A549 (cell line): ENCODE measurements at regions not wholly inside any gene's neighbourhood (a gene's known extent, or its start where the extent isn't known, plus 50 kb on each side); places are given as distances from the start of the nearest gene placed in this dataset.

Experiments used
- ATAC-seq, 2 experiments: fragments of 200-7000 bp in 1 of 2; fragments of >200 bp in 1 of 2; cut with Nextera tagmentation in 1 of 2; cut with Tn5 transposase in 1 of 2; 3 replicates each; pipeline versions ENCODE4 v1.8.0 to v1.9.1; 2018 to 2020; ENCODE audit warnings: mild to moderate bottlenecking in 1 of 2, moderate library complexity in 1 of 2
- CTCF ChIA-PET: fragments of 300-600 bp; sonication (Branson Sonifier 250); formaldehyde crosslinking; extraction: SDS; loops from one replicate; lab custom pipeline; 2021; ENCODE audit warnings: antibody characterized with exemption, inconsistent platforms; lab: Yijun Ruan, JAX
- POLR2A ChIA-PET: fragments of 350-600 bp; formaldehyde crosslinking; extraction: SDS; loops from one replicate; lab custom pipeline; 2021; ENCODE audit warnings: antibody characterized with exemption, inconsistent platforms; lab: Yijun Ruan, JAX
- DNase-seq, 2 experiments: peaks; one replicate each; pipeline versions ENCODE4 v3.0.0 to v3.0.0-alpha.2; 2011 to 2016; ENCODE audit warnings: low read depth in 1 of 2, low spot score in 1 of 2
- FAIRE-seq: peaks from 2 replicates; lab custom pipeline; 2011; peaks lifted over from hg19 to GRCh38; lab: Jason Lieb, UNC
- H3K27ac ChIP-seq, 2 experiments: fragments of >200 bp; sonication (Bioruptor Twin); formaldehyde crosslinking; 3 replicates each; pipeline ENCODE4 v1.5.1; 2016 to 2017
- H3K4me1 ChIP-seq: fragments of >200 bp; sonication (Bioruptor Twin); formaldehyde crosslinking; 3 replicates; pipeline ENCODE4 v1.6.1; 2016
- H3K4me2 ChIP-seq: fragments of >200 bp; sonication (Bioruptor Twin); formaldehyde crosslinking; 3 replicates; pipeline ENCODE4 v1.6.1; 2016
- H3K4me3 ChIP-seq: fragments of >200 bp; sonication (Bioruptor Twin); formaldehyde crosslinking; 3 replicates; pipeline ENCODE4 v1.5.1; 2016
- H3K9me3 ChIP-seq: fragments of >200 bp; sonication (Bioruptor Twin); formaldehyde crosslinking; 3 replicates; pipeline ENCODE4 v1.6.1; 2016
- BCL3 ChIP-seq: fragments of >200 bp; sonication (Bioruptor Twin); formaldehyde crosslinking; IDR thresholded peaks from 3 replicates; pipeline ENCODE4 v1.6.1; 2016
- BHLHE40 ChIP-seq: IDR thresholded peaks from 2 replicates; pipeline ENCODE4 v1.6.1; 2012; ENCODE audit warnings: low read depth, low read length, inconsistent platforms
- CBX2 ChIP-seq: fragments of 200-600 bp; sonication (generic); IDR thresholded peaks from 2 replicates; pipeline ENCODE4 v1.6.1; 2016; ENCODE audit warnings: low read depth, mild to moderate bottlenecking, borderline replicate concordance
- CBX8 ChIP-seq: fragments of 200-600 bp; sonication (generic); IDR thresholded peaks from 2 replicates; pipeline ENCODE4 v1.6.1; 2016
- CEBPB ChIP-seq, 2 experiments: fragments of >200 bp in 1 of 2; sonication (Bioruptor Twin) in 1 of 2; formaldehyde crosslinking in 1 of 2; IDR thresholded peaks; 2 replicates each; pipeline ENCODE4 v1.6.1; 2012 to 2016
- CHD2 ChIP-seq: fragments of 150-350 bp; IDR thresholded peaks from 2 replicates; pipeline ENCODE4 v1.6.1; 2014; ENCODE audit warnings: low read length; ENCODE audit not compliant: partially characterized antibody
- EHF ChIP-seq: fragments of 250-450 bp; sonication (Bioruptor Pico); IDR thresholded peaks from 2 replicates; pipeline ENCODE4 v1.5.0; 2020; ENCODE audit warnings: mild to moderate bottlenecking
- ELK1 ChIP-seq: fragments of 150-350 bp; IDR thresholded peaks from 2 replicates; pipeline ENCODE4 v1.6.1; 2014; ENCODE audit warnings: low read depth, mild to moderate bottlenecking, low read length
- FOSL2 ChIP-seq, 2 experiments: fragments of 450-650 bp in 1 of 2; fragments of >200 bp in 1 of 2; sonication (Bioruptor Twin) in 1 of 2; formaldehyde crosslinking; IDR thresholded peaks; 2 replicates each; pipeline versions ENCODE4 v1.5.0 to v1.6.1; 2016 to 2020; ENCODE audit warnings: mild to moderate bottlenecking in 1 of 2, moderate library complexity in 1 of 2
- HDAC2 ChIP-seq: fragments of 200-600 bp; sonication (generic); IDR thresholded peaks from 2 replicates; pipeline ENCODE4 v1.6.1; 2016
- HES2 ChIP-seq: fragments of >200 bp; sonication (Bioruptor Twin); formaldehyde crosslinking; IDR thresholded peaks from 2 replicates; pipeline ENCODE4 v1.6.1; 2016
- HEYL ChIP-seq: fragments of 250-450 bp; sonication (Bioruptor Pico); IDR thresholded peaks from 2 replicates; pipeline ENCODE4 v1.8.0; 2021; ENCODE audit warnings: mild to moderate bottlenecking, moderate library complexity
- HOXB13 ChIP-seq: fragments of 250-450 bp; sonication (Bioruptor Pico); IDR thresholded peaks from 2 replicates; pipeline ENCODE4 v1.5.0; 2020; ENCODE audit warnings: low read depth, mild to moderate bottlenecking, moderate library complexity
- KDM1A ChIP-seq: fragments of 200-600 bp; sonication (generic); IDR thresholded peaks from 2 replicates; pipeline ENCODE4 v1.6.1; 2016; ENCODE audit warnings: low read depth, mild to moderate bottlenecking
- MYC ChIP-seq: IDR thresholded peaks from 2 replicates; pipeline ENCODE4 v1.6.1; 2012; ENCODE audit warnings: mild to moderate bottlenecking, inconsistent platforms, low read length, improper control_type of control experiment, borderline replicate concordance
- PHF8 ChIP-seq: fragments of 200-600 bp; sonication (generic); IDR thresholded peaks from 2 replicates; pipeline ENCODE4 v1.6.1; 2016; ENCODE audit warnings: low read depth, mild to moderate bottlenecking, antibody characterized with exemption, moderate library complexity, borderline replicate concordance
- POLR2AphosphoS2 ChIP-seq: conservative IDR thresholded peaks from 2 replicates; pipeline ENCODE4 v1.6.1; 2012; ENCODE audit warnings: low read length, improper control_type of control experiment, inconsistent platforms
- RARB ChIP-seq: fragments of 250-450 bp; sonication (Bioruptor Pico); IDR thresholded peaks from 2 replicates; pipeline ENCODE4 v1.8.0; 2021; ENCODE audit warnings: mild to moderate bottlenecking, moderate library complexity
- RCOR1 ChIP-seq: fragments of 150-350 bp; IDR thresholded peaks from 2 replicates; pipeline ENCODE4 v1.6.1; 2014; ENCODE audit warnings: antibody characterized with exemption, low read length, low read depth
- RFX5 ChIP-seq: fragments of 450-650 bp; IDR thresholded peaks from 2 replicates; pipeline ENCODE4 v1.7.1; 2014; ENCODE audit warnings: antibody characterized with exemption, mild to moderate bottlenecking, moderate library complexity
- TFCP2L1 ChIP-seq: fragments of 250-450 bp; sonication (Bioruptor Pico); IDR thresholded peaks from 2 replicates; pipeline ENCODE4 v1.5.0; 2021; ENCODE audit warnings: mild to moderate bottlenecking
- TP53 ChIP-seq: fragments of 250-450 bp; sonication (Bioruptor Pico); IDR thresholded peaks from 2 replicates; pipeline ENCODE4 v1.5.0; 2021; ENCODE audit warnings: mild to moderate bottlenecking, moderate library complexity
- ZNF302 ChIP-seq: fragments of 250-450 bp; sonication (Bioruptor Pico); IDR thresholded peaks from 2 replicates; pipeline ENCODE4 v1.9.0; 2021; ENCODE audit warnings: inconsistent platforms, mild to moderate bottlenecking, moderate library complexity
- WGBS: methylation state at CpG from one replicate; pipeline ENCODE4 v1.1.6; 2017; ENCODE audit errors: missing lambda C conversion rate; 5-methylcytosine and 5-hydroxymethylcytosine counted together

GRCh38 chr5:2169850-2170760, 287.4 kb upstream of the IRX4 start (continued):
- TF ChIP-seq ZNF302 (CRISPR knock-in tag) (no peak), CBX2 (no peak), CHD2 (no peak), KDM1A (no peak), ELK1 (no peak), RARB (CRISPR knock-in tag) (no peak)

- DNase-seq (no peak), FAIRE-seq (no peak), ATAC-seq (no peak)
- no peaks in the 10 kb centered on the region for H3K4me1 ChIP-seq
- CTCF ChIA-PET: interaction anchor here (0.6 to 1.3 kb wide), 2 partner anchors 11 to 56 kb away, joined by 4 read pairs; no protein-coding TSS in a partner anchor
- 44% methylated on average over 10 of the region's 10 CpGs for WGBS
- TF ChIP-seq HDAC2: no peak
- no peak for TF ChIP-seq RARB (CRISPR knock-in tag)
- TF ChIP-seq CEBPB (IDR thresholded peaks at IDR 0.05): no peak
- TF ChIP-seq POLR2AphosphoS2: no peak
- H3K4me3 ChIP-seq: no peak overlapping the region
- no peak overlapping the region for H3K4me2 ChIP-seq
- no peak overlapping the region for H3K27ac ChIP-seq
- H3K9me3 ChIP-seq: no peaks in the 10 kb centered on the region
- POLR2A ChIA-PET: no interaction called here
Measured at GRCh38 chr5:2169430-2169808, 286.7 kb upstream of the IRX4 start.

- H3K4me2 ChIP-seq: no peak overlapping the region
- ChIA-PET CTCF (interaction anchor here (1.3 kb wide), 1 partner anchor 11 kb away, joined by 4 read pairs; no protein-coding TSS in a partner anchor), POLR2A (no interaction called here)
- ATAC-seq: no peak
- no peak for TF ChIP-seq HOXB13 (CRISPR knock-in tag)
- TF ChIP-seq, all 56 proteins: peak for 0
- Histone ChIP-seq H3K4me1 (no peaks in the 10 kb centered on the region), H3K9me3 (no peaks in the 10 kb centered on the region), H3K27ac (no peak overlapping the region), H3K4me3 (no peak overlapping the region)
- DNase-seq (no peak), FAIRE-seq (no peak)
- 31% methylated on average over 24 of the region's 24 CpGs for WGBS
Measured at GRCh38 chr5:2168601-2169429, 286.1 kb upstream of the IRX4 start.

GRCh38 chr5:2167671-2168070, 284.9 kb upstream of the IRX4 start:
- Histone ChIP-seq H3K4me1 (no peaks in the 10 kb centered on the region), H3K9me3 (no peaks in the 10 kb centered on the region)
- ATAC-seq (no peak), DNase-seq (no peak)
- TF ChIP-seq BHLHE40 (no peak), TFCP2L1 (no peak), BCL3 (no peak), HES2 (no peak), PHF8 (no peak), HEYL (CRISPR knock-in tag) (no peak), RFX5 (no peak), CBX8 (no peak), EHF (CRISPR knock-in tag) (no peak), TP53 (CRISPR knock-in tag) (no peak), ELK1 (no peak), MYC (no peak), POLR2AphosphoS2 (no peak), HDAC2 (no peak), RCOR1 (no peak), FOSL2 (IDR thresholded peaks at IDR 0.05) (no peak), FOSL2 (CRISPR knock-in tag; IDR thresholded peaks at IDR 0.05) (no peak), ZNF302 (CRISPR knock-in tag) (no peak)
- TF ChIP-seq, all 56 proteins: peak for 0
- H3K4me2 ChIP-seq: no peak overlapping the region
- ChIA-PET CTCF (no interaction called here), POLR2A (no interaction called here)
- no peak for FAIRE-seq
- no peak overlapping the region for H3K27ac ChIP-seq
- 33% methylated on average over 11 of the region's 11 CpGs for WGBS
- no peak overlapping the region for H3K4me3 ChIP-seq
